Activated B cell treated with CpG ODN at 0.5 μM for 24 hours (primary cell): ENCODE measurements at regions not wholly inside any gene's neighbourhood (a gene's known extent, or its start where the extent isn't known, plus 50 kb on each side); places are given as distances from the start of the nearest gene placed in this dataset.

Experiments used
- ATAC-seq: fragments of 200-7000 bp; cut with Tn5 transposase; one replicate; pipeline ENCODE4 v1.10.0; 2021; ENCODE audit warnings: low read depth, mild to moderate bottlenecking, moderate library complexity
- CTCF ChIA-PET: fragments of 350-600 bp; sonication (Branson Sonifier 250); formaldehyde crosslinking; loops from one replicate; lab custom pipeline; 2021; ENCODE audit warnings: antibody characterized with exemption; lab: Charles Lee
- POLR2A ChIA-PET: fragments of 350-600 bp; sonication (Branson Sonifier 250); formaldehyde crosslinking; loops from one replicate; lab custom pipeline; 2021; ENCODE audit warnings: antibody characterized with exemption; lab: Charles Lee
- DNase-seq: peaks from one replicate; pipeline ENCODE4 v3.0.0; 2022
- H3K27ac Mint-ChIP-seq: one replicate; pipeline ENCODE4 v1.8.0; 2020; ENCODE audit warnings: mixed read lengths
- H3K27me3 Mint-ChIP-seq: one replicate; pipeline ENCODE4 v1.8.0; 2021; ENCODE audit warnings: mixed read lengths
- H3K36me3 Mint-ChIP-seq: one replicate; pipeline ENCODE4 v1.8.0; 2021; ENCODE audit warnings: low read depth, mixed read lengths
- H3K4me1 Mint-ChIP-seq: one replicate; pipeline ENCODE4 v1.8.0; 2021; ENCODE audit warnings: mixed read lengths
- H3K4me3 Mint-ChIP-seq: one replicate; pipeline ENCODE4 v1.8.0; 2020; ENCODE audit warnings: mild to moderate bottlenecking, mixed read lengths
- H3K9me3 Mint-ChIP-seq: one replicate; pipeline ENCODE4 v1.8.0; 2020; ENCODE audit warnings: mixed read lengths
- CTCF ChIP-seq: fragments of 200-600 bp; IDR thresholded peaks from one replicate; pipeline ENCODE4 v1.8.0; 2022; ENCODE audit warnings: antibody characterized with exemption, mild to moderate bottlenecking
- intact Hi-C: fragments of 100-400 bp; cut with micrococcal nuclease; formaldehyde crosslinking; loops from one replicate; pipeline ENCODE4 v1.15.1; 2024

- Mint-ChIP-seq H3K27me3 (no peaks in the 10 kb centered on the region), H3K36me3 (no peaks in the 10 kb centered on the region), H3K9me3 (no peaks in the 10 kb centered on the region), H3K4me3 (no peak overlapping the region), H3K27ac (no peak overlapping the region), H3K4me1 (no peaks in the 10 kb centered on the region)
- no peak for TF ChIP-seq CTCF
- ChIA-PET CTCF (no interaction called here), POLR2A (no interaction called here)
- DNase-seq (no peak), ATAC-seq (no peak)
- intact Hi-C loops: no loop called here
These were observed 63.8 kb upstream of the CFAP46 start for GRCh38 chr10:133006202-133006601.

- Mint-ChIP-seq H3K4me1 (no peaks in the 10 kb centered on the region), H3K36me3 (no peaks in the 10 kb centered on the region), H3K27ac (no peak overlapping the region), H3K4me3 (no peak overlapping the region), H3K27me3 (peaks cover 2% of the 10 kb centered on the region), H3K9me3 (no peaks in the 10 kb centered on the region)
- ATAC-seq: no peak
- ChIA-PET POLR2A (no interaction called here), CTCF (no interaction called here)
- DNase-seq: no peak
- TF ChIP-seq CTCF: no peak
- intact Hi-C loops: no loop called here
These were observed 62.1 kb upstream of the CFAP46 start for GRCh38 chr10:133004478-133004877.

- ChIA-PET CTCF (no interaction called here), POLR2A (no interaction called here)
- H3K36me3 Mint-ChIP-seq: no peaks in the 10 kb centered on the region
- DNase-seq (no peak), ATAC-seq (no peak)
- H3K27me3 Mint-ChIP-seq: peaks cover 3% of the 10 kb centered on the region
- H3K27ac Mint-ChIP-seq: no peak overlapping the region
- intact Hi-C loops: no loop called here
- no peak overlapping the region for H3K4me3 Mint-ChIP-seq
- no peaks in the 10 kb centered on the region for H3K9me3 Mint-ChIP-seq
- TF ChIP-seq CTCF: no peak
- no peaks in the 10 kb centered on the region for H3K4me1 Mint-ChIP-seq
These were observed 60.8 kb upstream of the CFAP46 start for GRCh38 chr10:133003188-133003587.

- Mint-ChIP-seq H3K4me1 (no peaks in the 10 kb centered on the region), H3K4me3 (no peak overlapping the region), H3K9me3 (no peaks in the 10 kb centered on the region), H3K36me3 (no peaks in the 10 kb centered on the region), H3K27ac (no peak overlapping the region), H3K27me3 (peaks cover 3% of the 10 kb centered on the region)
- DNase-seq (no peak), ATAC-seq (no peak)
- TF ChIP-seq CTCF: no peak
- intact Hi-C loops: no loop called here
- POLR2A ChIA-PET: no interaction called here
- CTCF ChIA-PET: no interaction called here
These were observed 60.3 kb upstream of the CFAP46 start for GRCh38 chr10:133002685-133003084.

GRCh38 chr10:133001114-133001513, 58.7 kb upstream of the CFAP46 start:
- Mint-ChIP-seq H3K27me3 (peaks cover 3% of the 10 kb centered on the region), H3K36me3 (no peaks in the 10 kb centered on the region), H3K4me1 (no peaks in the 10 kb centered on the region), H3K4me3 (no peak overlapping the region), H3K9me3 (no peaks in the 10 kb centered on the region), H3K27ac (no peak overlapping the region)
- no peak for TF ChIP-seq CTCF
- DNase-seq (no peak), ATAC-seq (no peak)
- CTCF ChIA-PET: no interaction called here
- intact Hi-C loops: no loop called here
- POLR2A ChIA-PET: no interaction called here
